ENCODE measurements at regions not wholly inside any gene's neighbourhood (a gene's known extent, or its start where the extent isn't known, plus 50 kb on each side); places are given as distances from the start of the nearest gene placed in this dataset.

DNA sequence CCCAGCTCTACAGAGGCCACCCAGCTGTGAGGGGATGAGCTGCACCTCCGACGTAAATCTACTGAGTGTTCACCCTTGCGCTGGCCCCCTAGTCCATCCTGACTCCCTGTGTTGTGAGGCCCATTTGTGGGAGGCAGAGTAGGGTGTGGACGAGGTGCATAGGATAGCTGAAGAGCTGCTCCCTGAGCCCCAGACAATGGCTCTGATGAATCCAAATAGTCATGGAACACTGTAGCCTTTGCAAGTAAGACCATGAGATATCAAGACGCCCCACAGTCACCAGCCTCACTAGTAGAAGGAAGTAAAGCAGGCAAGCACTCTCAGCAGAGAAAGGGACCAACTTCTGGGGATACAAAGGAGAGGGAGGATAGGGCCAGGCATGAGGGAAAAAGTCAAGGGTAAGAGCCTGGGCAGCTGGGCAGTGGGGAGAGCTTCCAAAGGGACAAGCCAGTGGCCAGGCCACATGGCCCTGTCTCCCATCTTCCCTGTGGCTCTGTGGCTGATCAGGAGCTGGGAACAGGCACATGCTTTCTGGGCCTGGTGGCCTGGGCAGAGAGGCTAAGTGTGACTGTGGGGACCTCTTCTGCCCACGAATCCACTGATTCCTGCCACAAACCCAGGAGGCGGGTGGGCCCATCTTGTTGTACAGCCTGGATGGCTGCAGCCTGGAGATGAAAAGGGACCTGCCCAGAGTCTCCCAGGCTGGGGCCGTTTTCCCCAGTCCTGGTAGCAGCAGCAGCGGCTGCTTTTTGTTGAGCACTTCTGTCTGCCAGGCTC is 55.5 kb upstream of the EPS8L3 start:
- Histone ChIP-seq H3K23ac (ENCODE audit: low read depth, low read length) (no peak overlapping the region), H3K79me1 (ENCODE audit: low read depth in 1 of 2, low read length in 2 of 2) (no peaks in the 10 kb centered on the region), H2AK5ac (ENCODE audit: low read depth, low read length) (0 out of 2 replicates have a peak overlapping the region, but pooled peaks have one; percentile 22), H2AFZ (replicated peaks; ENCODE audit: low read length, poor library complexity) (peak overlapping the region; percentile 5), H3K9me3 (ENCODE audit: control insufficient read depth, insufficient read depth, low read length) (peaks cover 5% of the 10 kb centered on the region), H2BK5ac (ENCODE audit: low read depth, low read length, poor library complexity, severe bottlenecking) (no peak overlapping the region), H3K4ac (ENCODE audit: low read depth, low read length) (0 out of 2 replicates have a peak overlapping the region, but pooled peaks have one; percentile 47), H3K27me3 (ENCODE audit: control insufficient read depth, insufficient read depth, low read length) (no peaks in the 10 kb centered on the region), H2BK120ac (ENCODE audit: low read depth, low read length) (peak overlapping the region; percentile 21), H4K5ac (ENCODE audit: low read depth, low read length) (no peak overlapping the region), H3K18ac (ENCODE audit: low read depth, low read length) (no peak overlapping the region), H3K14ac (replicated peaks; ENCODE audit: low read depth, low read length) (no peak overlapping the region), H3K4me1 (ENCODE audit: control insufficient read depth, insufficient read depth, low read length) (peaks cover 24% of the 10 kb centered on the region), H3K9ac (ENCODE audit: low read depth, low read length) (no peak overlapping the region), H4K20me1 (ENCODE audit: insufficient read depth, low read length) (no peaks in the 10 kb centered on the region), H3K27ac (ENCODE audit: insufficient read depth, low read length) (no peak overlapping the region), H4K8ac (ENCODE audit: low read depth in 2 of 2, low read length in 2 of 2) (no peak overlapping the region), H3K36me3 (ENCODE audit: control insufficient read depth, insufficient read depth, low read length) (no peaks in the 10 kb centered on the region), H2BK15ac (ENCODE audit: low read depth, low read length) (peak overlapping the region; percentile 50; the same call in 1 of the 3 replicates), H3K9me1 (ENCODE audit: insufficient read depth, low read length) (peaks cover 33% of the 10 kb centered on the region), H3K4me3 (ENCODE audit: insufficient read depth, low read depth, low read length) (no peak overlapping the region), H4K91ac (ENCODE audit: insufficient read depth, low read depth, low read length) (peak overlapping the region; percentile 8; the same call in 1 of the 2 replicates), H2BK20ac (ENCODE audit: low read depth, low read length) (no peak overlapping the region; the same call in 1 of the 2 replicates), H3K56ac (ENCODE audit: extremely low read depth, insufficient read depth, low read length) (no peak overlapping the region), H3K4me2 (ENCODE audit: low read depth, low read length) (no peak overlapping the region), H2AK9ac (replicated peaks; ENCODE audit: low read depth, low read length, poor library complexity) (no peak overlapping the region)
- dilution Hi-C loops (cut with HindIII; ENCODE audit: low sequenced_read_pairs, unreplicated experiment), result no loop called here
- no TSS peak for BruUV-seq (replicated peaks)
- ChIA-PET POLR2A (ENCODE audit: unreplicated experiment) (no interaction called here), CTCF (no interaction called here)
- intact Hi-C loops (cut with micrococcal nuclease), result no loop called here
- 100% methylated on average over 1 of the region's 9 CpGs; no CpG with 5 or more reads in 1 of the 2 experiments for WGBS, 2 experiments (ENCODE audit: extremely low coverage in 2 of 2, insufficient read length in 1 of 2)
- in situ Hi-C loops (cut with MboI; ENCODE audit: low sequenced_read_pairs), result no loop called here
- DNase-seq (no peak), ATAC-seq (ENCODE audit: low read depth) (no peak)
- TF ChIP-seq RFX5 (IDR thresholded peaks at IDR 0.05; ENCODE audit: low read depth, low read length), result no peak
- TF ChIP-seq CTCF (conservative IDR thresholded peaks at IDR 0.05; ENCODE audit: low read depth, low read length), result no peak
- TF ChIP-seq MXI1 (IDR thresholded peaks at IDR 0.05; ENCODE audit: borderline replicate concordance, low read depth, low read length), result no peak
- no peak for TF ChIP-seq SMC3 (IDR thresholded peaks at IDR 0.05; ENCODE audit: low read depth, low read length)
- no peak for TF ChIP-seq RCOR1 (IDR thresholded peaks at IDR 0.05; ENCODE audit: insufficient replicate concordance, low read length)
- TF ChIP-seq FOS (IDR thresholded peaks at IDR 0.05; ENCODE audit: low read depth, low read length), result no peak
- TF ChIP-seq BHLHE40 (IDR thresholded peaks at IDR 0.05; ENCODE audit: low read depth, low read length), result no peak
- no peak for TF ChIP-seq CHD1 (IDR thresholded peaks at IDR 0.05; ENCODE audit: low read depth, low read length)
- TF ChIP-seq NFE2L2 (IDR thresholded peaks at IDR 0.05; ENCODE audit: low read depth, low read length), result no peak
- no peak for TF ChIP-seq MAFK (IDR thresholded peaks at IDR 0.05; ENCODE audit: low read depth, low read length)
- no peak for TF ChIP-seq CEBPB (IDR thresholded peaks at IDR 0.05; ENCODE audit: low read depth, low read length)
- TF ChIP-seq, protein P1, sequence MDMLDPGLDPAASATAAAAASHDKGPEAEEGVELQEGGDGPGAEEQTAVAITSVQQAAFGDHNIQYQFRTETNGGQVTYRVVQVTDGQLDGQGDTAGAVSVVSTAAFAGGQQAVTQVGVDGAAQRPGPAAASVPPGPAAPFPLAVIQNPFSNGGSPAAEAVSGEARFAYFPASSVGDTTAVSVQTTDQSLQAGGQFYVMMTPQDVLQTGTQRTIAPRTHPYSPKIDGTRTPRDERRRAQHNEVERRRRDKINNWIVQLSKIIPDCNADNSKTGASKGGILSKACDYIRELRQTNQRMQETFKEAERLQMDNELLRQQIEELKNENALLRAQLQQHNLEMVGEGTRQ (IDR thresholded peaks at IDR 0.05; ENCODE audit: low read depth, low read length), result no peak
- TF ChIP-seq RAD21 (IDR thresholded peaks at IDR 0.05; ENCODE audit: low read length), result no peak
- no peak for TF ChIP-seq MAZ (IDR thresholded peaks at IDR 0.05; ENCODE audit: borderline replicate concordance, low read depth, low read length)
- no peak for TF ChIP-seq POLR2A (IDR thresholded peaks at IDR 0.05; ENCODE audit: low read depth, low read length)
